ENCODE measurements at regions not wholly inside any gene's neighbourhood (a gene's known extent, or its start where the extent isn't known, plus 50 kb on each side); places are given as distances from the start of the nearest gene placed in this dataset.
A peak's percentile ranks its signal among the peaks of the same experiment; 100 is the strongest.

- no peak for DNase-seq
Observed at GRCh38 chr12:92528586-92528985, 174.2 kb upstream of the PLEKHG7 start.

- DNase-seq: no peak
Observed at GRCh38 chr12:92528097-92528496, 174.7 kb upstream of the PLEKHG7 start.

GRCh38 chr12:92524489-92524888 lies 178.3 kb upstream of the PLEKHG7 start:
- no peak for DNase-seq

- DNase-seq: no peak
Observed at GRCh38 chr12:92520511-92520910, 182.3 kb upstream of the PLEKHG7 start.

- no peak for DNase-seq
Observed at GRCh38 chr12:92519284-92519683, 183.5 kb upstream of the PLEKHG7 start.

- no peak for DNase-seq
Observed at GRCh38 chr12:92518071-92518470, 184.7 kb upstream of the PLEKHG7 start.

GRCh38 chr12:92516277-92516600 lies 186.6 kb upstream of the PLEKHG7 start:
- DNase-seq: no peak

GRCh38 chr12:92513231-92513730 lies 189.5 kb upstream of the PLEKHG7 start:
- no peak for DNase-seq

- no peak for DNase-seq
Observed at GRCh38 chr12:92511786-92512185, 191.0 kb upstream of the PLEKHG7 start.

GRCh38 chr12:92509156-92509738 lies 193.5 kb upstream of the PLEKHG7 start:
- DNase-seq: no peak

- no peak for DNase-seq
Observed at GRCh38 chr12:92506891-92507290, 195.9 kb upstream of the PLEKHG7 start.

- DNase-seq: no peak
Observed at GRCh38 chr12:92506460-92506859, 196.3 kb upstream of the PLEKHG7 start.

GRCh38 chr12:92505254-92506231 lies 197.2 kb upstream of the PLEKHG7 start:
- DNase-seq: peak; percentile 60

- no peak for DNase-seq
Observed at GRCh38 chr12:92504594-92504981, 198.2 kb upstream of the PLEKHG7 start.

GRCh38 chr12:92503971-92504593 lies 198.7 kb upstream of the PLEKHG7 start:
- DNase-seq: no peak

- no peak for DNase-seq
Observed at GRCh38 chr12:92503029-92503931, 199.5 kb upstream of the PLEKHG7 start.

GRCh38 chr12:92502417-92503028 lies 200.3 kb upstream of the PLEKHG7 start:
- no peak for DNase-seq

- DNase-seq: no peak
Observed at GRCh38 chr12:92496790-92497189, 206.0 kb upstream of the PLEKHG7 start.

GRCh38 chr12:92495108-92495507 lies 207.7 kb upstream of the PLEKHG7 start:
- DNase-seq: no peak

- DNase-seq: no peak
Observed at GRCh38 chr12:92493816-92494215, 209.0 kb upstream of the PLEKHG7 start.

- no peak for DNase-seq
Observed at GRCh38 chr12:92492995-92493394, 209.8 kb upstream of the PLEKHG7 start.

- no peak for DNase-seq
Observed at GRCh38 chr12:92492291-92492690, 210.5 kb upstream of the PLEKHG7 start.

Data from CD4-positive, alpha-beta T cell treated with Interleukin-4 for 4 hours (primary cell).